ENCODE measurements at regions not wholly inside any gene's neighbourhood (a gene's known extent, or its start where the extent isn't known, plus 50 kb on each side); places are given as distances from the start of the nearest gene placed in this dataset.

DNA sequence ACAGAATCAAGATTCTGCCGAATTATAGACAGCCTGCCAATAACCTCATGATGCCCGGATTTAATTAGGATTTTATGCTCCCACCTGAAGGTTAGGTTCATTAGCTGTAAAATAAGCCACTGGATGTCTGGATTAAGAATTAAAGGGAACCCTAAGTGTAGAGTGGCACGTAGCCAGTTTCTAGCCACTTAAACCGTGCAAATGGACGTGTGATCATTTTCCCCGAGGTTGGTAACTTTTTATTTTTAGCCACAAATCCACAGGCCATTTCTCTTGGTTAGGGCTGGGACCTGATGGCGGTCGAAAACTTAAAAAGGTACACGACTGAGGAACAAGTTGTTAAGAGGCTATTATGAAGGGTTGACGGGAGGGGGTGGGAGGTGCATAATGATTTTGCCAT is 127.3 kb upstream of the TMPO start:
- DNase-seq: no peak
- ChIA-PET CTCF (interaction anchor here (1.1 kb wide), 1 partner anchor 12 kb away, joined by 5 read pairs; no protein-coding TSS in a partner anchor), POLR2A (no interaction called here)
- H3K9me3 ChIP-seq (ENCODE audit: control extremely low read depth in 1 of 5, control insufficient read depth in 4 of 5, insufficient read depth in 2 of 5, low read depth in 1 of 5, low read length in 4 of 5): no peaks in the 10 kb centered on the region
- no peak overlapping the region for H3K4me3 ChIP-seq (ENCODE audit: control insufficient read depth in 1 of 7, extremely low read depth in 1 of 7, insufficient read depth in 4 of 7, low read depth in 2 of 7, low read length in 6 of 7)
- no peaks in the 10 kb centered on the region for H3K36me3 ChIP-seq (ENCODE audit: control insufficient read depth in 4 of 4, insufficient read depth in 4 of 4, low read length in 3 of 4)
- 94% methylated on average over 7 of the region's 10 CpGs for WGBS (ENCODE audit: insufficient coverage)
- peaks cover 0 to 1% (median 0%) of the 10 kb centered on the region in 5 experiments for H3K27me3 ChIP-seq (replicated peaks in 2 of 5; ENCODE audit: control insufficient read depth in 4 of 5, insufficient read depth in 5 of 5, low read length in 4 of 5)
- no peak overlapping the region for H3K27ac ChIP-seq (ENCODE audit: insufficient read depth in 1 of 2, low read depth in 1 of 2, low read length in 2 of 2, poor library complexity in 1 of 2, severe bottlenecking in 2 of 2)
- H3K4me1 ChIP-seq (ENCODE audit: control extremely low read depth in 1 of 4, control insufficient read depth in 4 of 4, insufficient read depth in 4 of 4, low read length in 3 of 4): no peaks in the 10 kb centered on the region

DNA sequence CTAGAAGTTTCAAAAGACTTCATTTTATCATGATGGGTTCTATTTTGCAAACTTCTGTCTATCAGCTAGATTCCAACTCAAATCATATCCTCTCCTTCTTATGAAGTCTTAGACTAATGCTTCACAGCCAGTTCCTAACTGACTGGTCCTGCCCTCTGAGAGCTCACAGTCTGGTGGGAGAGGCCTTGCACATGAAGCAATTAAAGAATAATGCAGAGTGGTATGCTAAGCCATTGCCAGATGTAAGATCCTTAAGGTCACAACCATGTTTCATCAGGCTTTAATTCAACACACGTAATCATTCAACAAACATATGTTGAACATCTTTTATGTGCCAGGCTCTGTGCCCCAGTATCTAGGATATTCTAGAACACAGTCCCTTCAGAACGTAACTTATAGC is 125.8 kb upstream of the TMPO start:
- CTCF ChIA-PET: no interaction called here
- no peaks in the 10 kb centered on the region for H3K36me3 ChIP-seq (ENCODE audit: control insufficient read depth in 4 of 4, insufficient read depth in 4 of 4, low read length in 3 of 4)
- H3K9me3 ChIP-seq (ENCODE audit: control extremely low read depth in 1 of 5, control insufficient read depth in 4 of 5, insufficient read depth in 2 of 5, low read depth in 1 of 5, low read length in 4 of 5): no peaks in the 10 kb centered on the region
- no peak for DNase-seq
- H3K4me3 ChIP-seq (ENCODE audit: control insufficient read depth in 1 of 7, extremely low read depth in 1 of 7, insufficient read depth in 4 of 7, low read depth in 2 of 7, low read length in 6 of 7): no peak overlapping the region
- POLR2A ChIA-PET: no interaction called here
- 94% methylated on average over 2 of the region's 2 CpGs for WGBS (ENCODE audit: insufficient coverage)
- peaks cover 0 to 1% (median 0%) of the 10 kb centered on the region in 5 experiments for H3K27me3 ChIP-seq (replicated peaks in 2 of 5; ENCODE audit: control insufficient read depth in 4 of 5, insufficient read depth in 5 of 5, low read length in 4 of 5)
- H3K4me1 ChIP-seq (ENCODE audit: control extremely low read depth in 1 of 4, control insufficient read depth in 4 of 4, insufficient read depth in 4 of 4, low read length in 3 of 4): no peaks in the 10 kb centered on the region
- no peak overlapping the region for H3K27ac ChIP-seq (ENCODE audit: insufficient read depth in 1 of 2, low read depth in 1 of 2, low read length in 2 of 2, poor library complexity in 1 of 2, severe bottlenecking in 2 of 2)

- ChIA-PET CTCF (interaction anchor here (0.7 to 6.8 kb wide), 4 partner anchors 13 to 187 kb away, joined by 3 to 30 read pairs (median 4); no protein-coding TSS in a partner anchor), POLR2A (no interaction called here)
- Histone ChIP-seq H3K36me3 (ENCODE audit: control insufficient read depth in 4 of 4, insufficient read depth in 4 of 4, low read length in 3 of 4) (no peaks in the 10 kb centered on the region), H3K27ac (ENCODE audit: insufficient read depth in 1 of 2, low read depth in 1 of 2, low read length in 2 of 2, poor library complexity in 1 of 2, severe bottlenecking in 2 of 2) (no peak overlapping the region), H3K4me3 (ENCODE audit: control insufficient read depth in 1 of 7, extremely low read depth in 1 of 7, insufficient read depth in 4 of 7, low read depth in 2 of 7, low read length in 6 of 7) (peak overlapping the region in 6 of 7 experiments; percentile 20 to 71 (median 60)), H3K27me3 (replicated peaks in 2 of 5; ENCODE audit: control insufficient read depth in 4 of 5, insufficient read depth in 5 of 5, low read length in 4 of 5) (no peaks in the 10 kb centered on the region), H3K9me3 (ENCODE audit: control extremely low read depth in 1 of 5, control insufficient read depth in 4 of 5, insufficient read depth in 2 of 5, low read depth in 1 of 5, low read length in 4 of 5) (no peaks in the 10 kb centered on the region), H3K4me1 (ENCODE audit: control extremely low read depth in 1 of 4, control insufficient read depth in 4 of 4, insufficient read depth in 4 of 4, low read length in 3 of 4) (peaks cover 11 to 45% (median 24%) of the 10 kb centered on the region in 4 experiments)
- 29% methylated on average over 25 of the region's 33 CpGs for WGBS (ENCODE audit: insufficient coverage)
- DNase-seq: peak; percentile 77 to 89 (median 86)
Observed at GRCh38 chr12:98397323-98398105, 117.9 kb upstream of the TMPO start.

DNA sequence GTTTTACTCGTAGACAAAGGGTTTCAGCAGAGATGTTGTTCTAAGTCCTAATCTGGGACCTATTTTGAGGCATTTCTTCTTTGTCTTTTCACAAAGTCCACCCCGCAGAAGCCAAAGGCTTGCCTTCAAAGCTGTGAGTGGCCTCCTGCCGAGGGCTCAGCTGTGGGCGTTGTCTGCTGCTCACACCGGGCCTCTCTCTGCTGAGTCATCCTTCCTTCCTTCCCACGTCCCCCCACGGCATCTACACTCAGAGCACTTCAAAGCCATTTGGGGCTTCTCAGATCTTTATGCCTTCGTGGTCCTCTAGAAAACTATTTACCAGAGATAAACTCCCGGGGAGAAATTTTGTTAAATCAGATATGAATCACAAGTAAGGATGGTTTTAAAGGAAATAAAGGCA is 115.9 kb upstream of the TMPO start:
- ChIA-PET POLR2A (no interaction called here), CTCF (interaction anchor here (1.1 to 6.8 kb wide), 8 partner anchors 8 to 91 kb away, joined by 3 to 30 read pairs (median 4); no protein-coding TSS in a partner anchor)
- peak overlapping the region in 4 of 7 experiments; percentile 10 to 52 (median 28) for H3K4me3 ChIP-seq (ENCODE audit: control insufficient read depth in 1 of 7, extremely low read depth in 1 of 7, insufficient read depth in 4 of 7, low read depth in 2 of 7, low read length in 6 of 7)
- no peaks in the 10 kb centered on the region for H3K27me3 ChIP-seq (replicated peaks in 2 of 5; ENCODE audit: control insufficient read depth in 4 of 5, insufficient read depth in 5 of 5, low read length in 4 of 5)
- peaks cover 11 to 54% (median 31%) of the 10 kb centered on the region in 4 experiments for H3K4me1 ChIP-seq (ENCODE audit: control extremely low read depth in 1 of 4, control insufficient read depth in 4 of 4, insufficient read depth in 4 of 4, low read length in 3 of 4)
- no peaks in the 10 kb centered on the region for H3K36me3 ChIP-seq (ENCODE audit: control insufficient read depth in 4 of 4, insufficient read depth in 4 of 4, low read length in 3 of 4)
- 25% methylated on average over 5 of the region's 9 CpGs for WGBS (ENCODE audit: insufficient coverage)
- no peak overlapping the region for H3K27ac ChIP-seq (ENCODE audit: insufficient read depth in 1 of 2, low read depth in 1 of 2, low read length in 2 of 2, poor library complexity in 1 of 2, severe bottlenecking in 2 of 2)
- DNase-seq: peak; percentile 69 to 90 (median 88)
- no peaks in the 10 kb centered on the region for H3K9me3 ChIP-seq (ENCODE audit: control extremely low read depth in 1 of 5, control insufficient read depth in 4 of 5, insufficient read depth in 2 of 5, low read depth in 1 of 5, low read length in 4 of 5)

DNA sequence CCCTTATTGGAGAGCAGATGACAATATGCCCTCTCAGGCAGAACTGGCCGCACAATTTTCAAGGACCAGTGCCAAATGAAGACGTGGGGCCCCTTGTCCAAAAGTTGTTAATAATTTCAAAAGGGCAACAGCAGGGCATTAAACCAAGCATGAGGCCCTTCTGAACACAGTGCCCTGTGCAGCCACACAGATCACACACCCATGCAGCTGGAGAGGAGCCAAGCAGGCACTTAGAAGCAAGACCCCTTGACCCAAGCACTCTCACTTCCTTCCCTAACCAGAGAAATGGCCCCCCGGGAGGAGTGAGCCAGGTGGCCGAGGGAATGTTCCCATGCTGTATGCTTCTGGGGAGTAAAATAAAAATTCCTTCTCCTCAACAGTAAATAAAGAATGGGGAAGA is 114.0 kb upstream of the TMPO start:
- POLR2A ChIA-PET: no interaction called here
- WGBS (ENCODE audit: insufficient coverage): 61% methylated on average over 2 of the region's 4 CpGs
- Histone ChIP-seq H3K36me3 (ENCODE audit: control insufficient read depth in 4 of 4, insufficient read depth in 4 of 4, low read length in 3 of 4) (no peaks in the 10 kb centered on the region), H3K4me1 (ENCODE audit: control extremely low read depth in 1 of 4, control insufficient read depth in 4 of 4, insufficient read depth in 4 of 4, low read length in 3 of 4) (peaks cover 11 to 63% (median 31%) of the 10 kb centered on the region in 4 experiments), H3K27ac (ENCODE audit: insufficient read depth in 1 of 2, low read depth in 1 of 2, low read length in 2 of 2, poor library complexity in 1 of 2, severe bottlenecking in 2 of 2) (no peak overlapping the region), H3K4me3 (ENCODE audit: control insufficient read depth in 1 of 7, extremely low read depth in 1 of 7, insufficient read depth in 4 of 7, low read depth in 2 of 7, low read length in 6 of 7) (no peak overlapping the region), H3K9me3 (ENCODE audit: control extremely low read depth in 1 of 5, control insufficient read depth in 4 of 5, insufficient read depth in 2 of 5, low read depth in 1 of 5, low read length in 4 of 5) (no peaks in the 10 kb centered on the region), H3K27me3 (replicated peaks in 2 of 5; ENCODE audit: control insufficient read depth in 4 of 5, insufficient read depth in 5 of 5, low read length in 4 of 5) (no peaks in the 10 kb centered on the region)
- CTCF ChIA-PET: interaction anchor here (0.6 to 2.3 kb wide), 3 partner anchors 17 to 230 kb away, joined by 3 to 7 read pairs (median 3); no protein-coding TSS in a partner anchor
- DNase-seq: no peak

GRCh38 chr12:98402091-98402490 is 113.3 kb upstream of the TMPO start:
- H3K9me3 ChIP-seq (ENCODE audit: control extremely low read depth in 1 of 5, control insufficient read depth in 4 of 5, insufficient read depth in 2 of 5, low read depth in 1 of 5, low read length in 4 of 5): peaks cover 0 to under 1% (median 0%) of the 10 kb centered on the region in 5 experiments
- no peak for DNase-seq
- CTCF ChIA-PET: interaction anchor here (1.6 kb wide), 1 partner anchor 21 kb away, joined by 3 read pairs; no protein-coding TSS in a partner anchor
- no peaks in the 10 kb centered on the region for H3K36me3 ChIP-seq (ENCODE audit: control insufficient read depth in 4 of 4, insufficient read depth in 4 of 4, low read length in 3 of 4)
- H3K4me3 ChIP-seq (ENCODE audit: control insufficient read depth in 1 of 7, extremely low read depth in 1 of 7, insufficient read depth in 4 of 7, low read depth in 2 of 7, low read length in 6 of 7): no peak overlapping the region
- peaks cover 8 to 61% (median 30%) of the 10 kb centered on the region in 4 experiments for H3K4me1 ChIP-seq (ENCODE audit: control extremely low read depth in 1 of 4, control insufficient read depth in 4 of 4, insufficient read depth in 4 of 4, low read length in 3 of 4)
- no peaks in the 10 kb centered on the region for H3K27me3 ChIP-seq (replicated peaks in 2 of 5; ENCODE audit: control insufficient read depth in 4 of 5, insufficient read depth in 5 of 5, low read length in 4 of 5)
- H3K27ac ChIP-seq (ENCODE audit: insufficient read depth in 1 of 2, low read depth in 1 of 2, low read length in 2 of 2, poor library complexity in 1 of 2, severe bottlenecking in 2 of 2): no peak overlapping the region
- WGBS (ENCODE audit: insufficient coverage): 100% methylated on average over 1 of the region's 3 CpGs
- POLR2A ChIA-PET: no interaction called here

GRCh38 chr12:98402671-98403070 is 112.7 kb upstream of the TMPO start:
- Histone ChIP-seq H3K4me1 (ENCODE audit: control extremely low read depth in 1 of 4, control insufficient read depth in 4 of 4, insufficient read depth in 4 of 4, low read length in 3 of 4) (peaks cover 8 to 56% (median 27%) of the 10 kb centered on the region in 4 experiments), H3K4me3 (ENCODE audit: control insufficient read depth in 1 of 7, extremely low read depth in 1 of 7, insufficient read depth in 4 of 7, low read depth in 2 of 7, low read length in 6 of 7) (no peak overlapping the region), H3K36me3 (ENCODE audit: control insufficient read depth in 4 of 4, insufficient read depth in 4 of 4, low read length in 3 of 4) (no peaks in the 10 kb centered on the region), H3K9me3 (ENCODE audit: control extremely low read depth in 1 of 5, control insufficient read depth in 4 of 5, insufficient read depth in 2 of 5, low read depth in 1 of 5, low read length in 4 of 5) (peaks cover 0 to 6% (median 3%) of the 10 kb centered on the region in 5 experiments), H3K27ac (ENCODE audit: insufficient read depth in 1 of 2, low read depth in 1 of 2, low read length in 2 of 2, poor library complexity in 1 of 2, severe bottlenecking in 2 of 2) (no peak overlapping the region), H3K27me3 (replicated peaks in 2 of 5; ENCODE audit: control insufficient read depth in 4 of 5, insufficient read depth in 5 of 5, low read length in 4 of 5) (no peaks in the 10 kb centered on the region)
- no peak for DNase-seq
- ChIA-PET POLR2A (no interaction called here), CTCF (interaction anchor here (1.6 kb wide), 1 partner anchor 21 kb away, joined by 3 read pairs; no protein-coding TSS in a partner anchor)
- WGBS (ENCODE audit: insufficient coverage): 100% methylated on average over 3 of the region's 3 CpGs
